Retinal pigment epithelial cell (primary cell): ENCODE measurements at regions not wholly inside any gene's neighbourhood (a gene's known extent, or its start where the extent isn't known, plus 50 kb on each side); places are given as distances from the start of the nearest gene placed in this dataset.

Experiments used
- DNase-seq: peaks from one replicate; pipeline ENCODE4 v3.0.0-alpha.2; 2010; ENCODE audit warnings: low read depth
- H3K4me3 ChIP-seq: 2 replicates; pipeline ENCODE4 v1.5.1; 2011; ENCODE audit warnings: mild to moderate bottlenecking, low read length, control low read depth, moderate library complexity
- TF ChIP-seq, protein P1 (sequence below): conservative IDR thresholded peaks from 2 replicates; pipeline ENCODE4 v1.5.1; 2011; ENCODE audit warnings: low read depth, low read length, control low read depth, inconsistent platforms

DNA sequence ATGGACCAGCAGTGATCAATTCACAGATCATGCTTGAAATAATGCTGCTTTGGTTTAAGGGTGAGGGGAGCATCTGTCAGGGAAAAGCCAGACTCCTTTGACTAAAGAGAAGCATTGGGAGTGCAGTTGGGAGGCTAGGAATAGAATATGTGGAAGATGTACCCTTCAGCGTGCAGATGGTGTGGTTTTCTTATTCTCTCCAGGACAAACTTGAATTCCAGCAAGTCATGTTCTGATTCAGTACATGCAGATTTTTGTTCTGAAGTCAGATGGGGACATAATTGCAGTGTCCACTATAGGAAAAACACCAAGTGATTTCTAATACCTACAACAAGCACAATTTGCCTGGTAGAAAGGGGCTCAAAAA, 99.0 kb upstream of the LIMCH1 start:
- DNase-seq: no peak
- no peak overlapping the region for H3K4me3 ChIP-seq
- TF ChIP-seq, protein P1, sequence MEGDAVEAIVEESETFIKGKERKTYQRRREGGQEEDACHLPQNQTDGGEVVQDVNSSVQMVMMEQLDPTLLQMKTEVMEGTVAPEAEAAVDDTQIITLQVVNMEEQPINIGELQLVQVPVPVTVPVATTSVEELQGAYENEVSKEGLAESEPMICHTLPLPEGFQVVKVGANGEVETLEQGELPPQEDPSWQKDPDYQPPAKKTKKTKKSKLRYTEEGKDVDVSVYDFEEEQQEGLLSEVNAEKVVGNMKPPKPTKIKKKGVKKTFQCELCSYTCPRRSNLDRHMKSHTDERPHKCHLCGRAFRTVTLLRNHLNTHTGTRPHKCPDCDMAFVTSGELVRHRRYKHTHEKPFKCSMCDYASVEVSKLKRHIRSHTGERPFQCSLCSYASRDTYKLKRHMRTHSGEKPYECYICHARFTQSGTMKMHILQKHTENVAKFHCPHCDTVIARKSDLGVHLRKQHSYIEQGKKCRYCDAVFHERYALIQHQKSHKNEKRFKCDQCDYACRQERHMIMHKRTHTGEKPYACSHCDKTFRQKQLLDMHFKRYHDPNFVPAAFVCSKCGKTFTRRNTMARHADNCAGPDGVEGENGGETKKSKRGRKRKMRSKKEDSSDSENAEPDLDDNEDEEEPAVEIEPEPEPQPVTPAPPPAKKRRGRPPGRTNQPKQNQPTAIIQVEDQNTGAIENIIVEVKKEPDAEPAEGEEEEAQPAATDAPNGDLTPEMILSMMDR: no peak

DNA sequence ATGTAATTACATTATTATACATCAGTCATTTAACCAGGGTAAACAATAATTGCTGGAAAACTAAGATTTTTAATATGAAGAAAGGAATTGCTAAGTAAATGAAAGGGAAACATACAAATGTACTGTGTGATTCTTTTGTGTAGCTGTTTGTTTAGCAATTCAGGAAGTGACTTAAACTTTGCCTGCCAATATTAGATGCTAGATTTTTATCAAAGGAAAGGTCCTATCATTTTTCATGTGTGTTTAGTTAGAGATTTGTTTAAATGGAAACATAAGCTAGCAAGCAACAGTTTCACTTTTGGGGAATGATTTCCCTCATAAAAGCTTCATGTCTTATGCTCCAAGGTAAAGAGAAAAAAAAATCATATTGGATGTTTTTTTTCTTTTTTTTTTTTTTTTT, 95.1 kb upstream of the LIMCH1 start:
- TF ChIP-seq, protein P1: no peak
- no peak for DNase-seq

DNA sequence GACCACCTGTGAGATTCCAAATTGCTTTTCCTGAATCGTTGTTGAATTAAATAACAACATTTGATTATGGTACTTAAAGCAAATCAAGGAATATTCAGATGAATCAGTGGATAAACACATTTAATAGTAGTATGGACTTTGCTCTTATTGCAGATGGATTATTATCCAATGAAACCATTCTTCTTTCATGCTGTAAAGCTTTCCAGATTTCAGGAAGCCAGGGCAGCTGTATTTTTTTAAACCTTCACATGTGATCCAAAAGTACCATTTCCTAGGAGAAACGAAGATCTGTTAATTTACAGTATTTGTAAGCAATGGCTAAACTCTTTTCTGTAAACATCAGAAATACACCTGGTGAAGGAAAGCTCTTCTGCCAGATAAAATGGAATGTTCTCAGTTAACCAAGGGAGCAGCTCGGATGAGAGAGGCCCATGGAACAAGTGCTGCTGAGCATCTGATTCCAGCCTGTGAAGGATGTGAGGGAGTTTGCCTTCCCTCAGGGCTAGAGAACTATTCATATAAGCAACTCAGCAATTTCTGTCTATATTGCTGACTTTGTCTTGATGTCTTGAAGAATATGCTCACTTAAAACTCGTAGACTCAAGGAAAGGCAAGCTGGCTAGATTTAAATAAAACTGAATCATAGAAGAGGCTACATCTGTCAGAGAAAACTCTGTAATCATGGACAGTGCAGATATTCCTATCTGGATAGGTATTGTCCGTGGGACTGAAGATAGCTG, 94.4 kb upstream of the LIMCH1 start:
- DNase-seq: no peak
- TF ChIP-seq, protein P1: no peak
- no peak overlapping the region for H3K4me3 ChIP-seq

More for the DNA sequence above, 95.1 kb upstream of the LIMCH1 start:
- no peak overlapping the region for H3K4me3 ChIP-seq

DNA sequence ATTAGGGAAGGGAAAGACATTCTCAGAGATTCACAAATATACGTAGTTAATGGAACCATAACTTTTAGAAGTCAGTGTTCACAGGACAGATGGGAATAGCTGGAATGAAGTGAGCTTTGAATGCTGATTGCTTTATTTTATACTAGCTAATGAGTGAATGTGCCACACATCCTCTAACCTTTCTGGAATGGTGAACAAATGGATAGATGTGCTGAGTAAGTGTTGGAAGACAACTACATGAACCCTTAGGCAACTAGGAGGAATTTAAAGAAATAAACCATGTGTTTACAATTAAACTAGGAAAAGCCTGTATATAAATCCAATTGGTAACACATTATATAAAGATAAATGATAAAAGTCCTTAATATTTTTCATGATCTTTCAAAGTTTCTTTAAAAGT, 91.6 kb upstream of the LIMCH1 start:
- no peak overlapping the region for H3K4me3 ChIP-seq
- TF ChIP-seq, protein P1: no peak
- no peak for DNase-seq

DNA sequence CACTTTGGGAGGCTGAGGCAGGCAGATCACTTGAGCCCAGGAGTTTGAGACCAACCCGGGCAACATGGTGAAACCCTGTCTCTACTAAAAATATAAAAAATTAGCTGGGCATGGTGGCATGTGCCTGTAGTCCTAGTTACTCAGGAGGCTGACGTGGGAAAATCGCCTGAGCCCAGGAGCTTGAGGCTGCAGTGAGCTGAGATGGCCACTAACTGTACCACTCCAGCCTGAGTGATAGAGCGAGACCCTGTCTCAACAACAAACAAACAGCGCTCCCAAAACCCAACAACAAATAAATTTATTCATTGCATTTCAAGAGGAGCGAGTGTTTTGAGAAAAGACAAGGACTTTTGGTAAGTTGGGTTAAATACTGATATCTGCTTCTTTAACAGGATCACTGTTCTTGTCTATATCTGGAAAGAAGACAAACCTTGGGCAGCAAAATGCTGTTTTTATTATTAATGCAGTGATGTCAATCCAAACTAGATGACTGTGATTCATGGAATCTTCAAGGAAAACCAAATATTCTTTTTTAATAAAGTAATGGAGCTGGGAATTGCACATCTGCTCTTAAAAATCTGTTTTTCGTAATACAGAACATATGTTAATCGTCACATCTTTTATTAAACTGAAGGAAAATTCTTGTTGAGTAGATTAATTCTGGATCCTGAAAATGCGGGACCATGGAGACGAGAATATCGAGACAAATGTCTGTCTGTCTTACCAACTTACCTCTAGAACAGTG, 90.8 kb upstream of the LIMCH1 start:
- DNase-seq: no peak
- TF ChIP-seq, protein P1: no peak
- H3K4me3 ChIP-seq: no peak overlapping the region

DNA sequence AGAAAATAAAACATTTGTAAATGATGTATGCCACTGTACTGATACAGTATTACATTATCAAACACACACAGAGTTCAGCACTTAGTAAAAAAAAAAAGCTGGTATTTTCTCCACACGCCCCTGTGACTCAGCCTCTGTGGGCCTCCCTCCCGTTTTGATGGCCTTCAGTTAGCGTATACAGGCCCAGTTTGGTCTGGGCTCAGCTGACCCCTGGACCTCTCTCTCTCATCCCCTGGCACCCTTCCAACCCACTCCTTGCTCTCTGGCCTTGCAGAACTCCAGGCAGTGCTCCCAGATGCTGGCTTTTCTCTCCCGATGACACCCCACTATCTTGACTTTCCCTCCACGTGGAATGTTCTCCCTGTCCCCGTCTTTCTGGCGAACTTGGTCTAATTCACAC, 89.0 kb upstream of the LIMCH1 start:
- TF ChIP-seq, protein P1: no peak
- no peak overlapping the region for H3K4me3 ChIP-seq
- no peak for DNase-seq

DNA sequence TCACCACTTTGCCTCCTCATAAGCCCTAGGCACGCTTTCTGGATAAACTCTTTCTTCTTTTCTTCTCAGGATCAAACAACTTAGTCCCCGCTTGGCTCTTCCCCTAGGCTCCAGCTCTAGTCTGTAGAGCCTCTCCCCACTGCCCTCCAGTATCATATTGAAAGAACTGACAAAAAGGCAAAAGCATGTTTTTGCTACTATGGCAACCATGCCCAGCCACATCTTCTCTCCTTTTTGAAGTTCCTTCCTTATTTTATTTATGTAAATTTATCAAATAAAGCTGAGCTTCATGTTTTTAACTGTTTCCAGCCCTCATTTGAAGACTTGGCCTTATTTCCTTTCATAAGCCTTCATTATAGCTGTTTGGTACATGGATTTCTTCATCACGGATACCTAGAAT, 86.0 kb upstream of the LIMCH1 start:
- no peak for DNase-seq
- TF ChIP-seq, protein P1: no peak
- no peak overlapping the region for H3K4me3 ChIP-seq
